K562 (cell line): ENCODE measurements at regions not wholly inside any gene's neighbourhood (a gene's known extent, or its start where the extent isn't known, plus 50 kb on each side); places are given as distances from the start of the nearest gene placed in this dataset.

Experiments used
- ATF3 ChIP-seq, 2 experiments: fragments of 450-650 bp in 1 of 2; sonication (generic) in 1 of 2; formaldehyde crosslinking in 1 of 2; IDR thresholded peaks in 1 of 2; conservative IDR thresholded peaks in 1 of 2; 2 replicates each; pipeline versions ENCODE4 v1.6.1 to v1.8.1; 2016 to 2023; ENCODE audit warnings: mild to moderate bottlenecking in 2 of 2, moderate library complexity in 2 of 2, inconsistent platforms in 1 of 2, missing genetic modification reagents in 1 of 2
- CBFB ChIP-seq: sonication (generic); formaldehyde crosslinking; IDR thresholded peaks from 2 replicates; pipeline ENCODE4 v1.4.0; 2020; ENCODE audit warnings: mild to moderate bottlenecking, missing genetic modification reagents
- ELF4 ChIP-seq: fragments of 450-650 bp; formaldehyde crosslinking; IDR thresholded peaks from 2 replicates; pipeline ENCODE4 v1.4.0; 2022; ENCODE audit warnings: missing genetic modification characterization
- KLF16 ChIP-seq: IDR thresholded peaks from 2 replicates; pipeline ENCODE4 v1.6.1; 2016; ENCODE audit warnings: antibody characterized with exemption
- MEIS2 ChIP-seq: fragments of 450-650 bp; IDR thresholded peaks from 2 replicates; pipeline ENCODE4 v1.6.1; 2014; ENCODE audit warnings: mild to moderate bottlenecking; ENCODE audit not compliant: partially characterized antibody
- TAF9B ChIP-seq: fragments of 450-650 bp; IDR thresholded peaks from 2 replicates; pipeline ENCODE4 v1.6.1; 2018; ENCODE audit warnings: mild to moderate bottlenecking; ENCODE audit not compliant: partially characterized antibody
- U2AF2 ChIP-seq: fragments of 200-400 bp; formaldehyde crosslinking; optimal IDR thresholded peaks from 2 replicates; pipeline ENCODE3; 2017; ENCODE audit warnings: low read depth, mild to moderate bottlenecking, low read length
- ZBTB33 ChIP-seq: sonication (generic); formaldehyde crosslinking; IDR thresholded peaks from 2 replicates; pipeline ENCODE4 v1.8.1; 2023; ENCODE audit warnings: mild to moderate bottlenecking, missing genetic modification reagents
- ZNF655 ChIP-seq: fragments of 250-450 bp; sonication (Bioruptor Pico); IDR thresholded peaks from 2 replicates; pipeline ENCODE4 v1.5.0; 2021

- TF ChIP-seq ZBTB33 (CRISPR knock-in tag) (no peak), ZNF655 (no peak), ATF3 (IDR thresholded peaks at IDR 0.05) (no peak), ATF3 (CRISPR knock-in tag; conservative IDR thresholded peaks at IDR 0.05) (no peak), TAF9B (no peak), KLF16 (no peak), ELF4 (CRISPR knock-in tag) (no peak), CBFB (CRISPR knock-in tag) (no peak), MEIS2 (no peak), U2AF2 (no peak)
Observed at GRCh38 chr1:80917225-80917624, 883.5 kb upstream of the ADGRL2 start (continued).
